ENCODE measurements at regions not wholly inside any gene's neighbourhood (a gene's known extent, or its start where the extent isn't known, plus 50 kb on each side); places are given as distances from the start of the nearest gene placed in this dataset.

DNA sequence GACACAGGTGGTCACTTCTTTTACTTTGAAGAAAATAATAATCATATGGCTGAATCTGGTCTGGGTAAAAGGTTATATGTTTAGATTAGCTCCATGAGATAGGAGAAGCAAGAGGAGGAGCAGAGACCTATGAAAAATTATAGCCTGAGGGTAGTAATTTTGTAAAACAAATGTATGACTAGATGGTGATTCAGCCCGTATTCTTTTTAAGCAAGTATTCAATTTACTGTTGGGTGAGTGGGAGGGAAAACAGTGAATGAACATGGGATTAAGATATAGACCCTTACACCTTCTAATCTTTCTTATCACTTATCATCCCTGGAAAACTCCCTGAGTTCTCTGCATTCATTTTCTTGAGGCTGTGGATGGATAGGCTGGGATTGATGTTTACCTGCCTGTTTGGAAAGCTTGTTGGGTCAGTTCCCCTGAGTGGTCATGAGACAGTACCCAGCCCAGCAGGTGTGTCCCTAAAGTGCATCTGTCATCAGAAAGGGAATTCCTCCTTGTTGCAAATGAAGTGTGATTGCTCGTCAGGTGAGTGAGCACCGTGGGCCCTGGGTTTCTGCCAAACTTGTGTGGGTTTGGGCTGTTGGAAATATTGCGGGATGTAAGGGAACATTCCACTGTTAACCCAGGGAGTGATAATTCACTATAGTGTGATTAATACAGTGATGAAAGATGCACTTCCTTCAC lies 101.2 kb upstream of the GDNF start:
- TF ChIP-seq, protein P1, sequence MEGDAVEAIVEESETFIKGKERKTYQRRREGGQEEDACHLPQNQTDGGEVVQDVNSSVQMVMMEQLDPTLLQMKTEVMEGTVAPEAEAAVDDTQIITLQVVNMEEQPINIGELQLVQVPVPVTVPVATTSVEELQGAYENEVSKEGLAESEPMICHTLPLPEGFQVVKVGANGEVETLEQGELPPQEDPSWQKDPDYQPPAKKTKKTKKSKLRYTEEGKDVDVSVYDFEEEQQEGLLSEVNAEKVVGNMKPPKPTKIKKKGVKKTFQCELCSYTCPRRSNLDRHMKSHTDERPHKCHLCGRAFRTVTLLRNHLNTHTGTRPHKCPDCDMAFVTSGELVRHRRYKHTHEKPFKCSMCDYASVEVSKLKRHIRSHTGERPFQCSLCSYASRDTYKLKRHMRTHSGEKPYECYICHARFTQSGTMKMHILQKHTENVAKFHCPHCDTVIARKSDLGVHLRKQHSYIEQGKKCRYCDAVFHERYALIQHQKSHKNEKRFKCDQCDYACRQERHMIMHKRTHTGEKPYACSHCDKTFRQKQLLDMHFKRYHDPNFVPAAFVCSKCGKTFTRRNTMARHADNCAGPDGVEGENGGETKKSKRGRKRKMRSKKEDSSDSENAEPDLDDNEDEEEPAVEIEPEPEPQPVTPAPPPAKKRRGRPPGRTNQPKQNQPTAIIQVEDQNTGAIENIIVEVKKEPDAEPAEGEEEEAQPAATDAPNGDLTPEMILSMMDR (IDR thresholded peaks at IDR 0.05) = no peak
- no peak for TF ChIP-seq POLR2A (IDR thresholded peaks at IDR 0.05)

Data from body of pancreas (tissue), 4 donors.